ENCODE measurements at regions not wholly inside any gene's neighbourhood (a gene's known extent, or its start where the extent isn't known, plus 50 kb on each side); places are given as distances from the start of the nearest gene placed in this dataset.
"Not testable (repeated sequence)": the region's sequence is repeated elsewhere in the genome, so short reads cannot be mapped to it uniquely, and the experiment has no call there.

DNA sequence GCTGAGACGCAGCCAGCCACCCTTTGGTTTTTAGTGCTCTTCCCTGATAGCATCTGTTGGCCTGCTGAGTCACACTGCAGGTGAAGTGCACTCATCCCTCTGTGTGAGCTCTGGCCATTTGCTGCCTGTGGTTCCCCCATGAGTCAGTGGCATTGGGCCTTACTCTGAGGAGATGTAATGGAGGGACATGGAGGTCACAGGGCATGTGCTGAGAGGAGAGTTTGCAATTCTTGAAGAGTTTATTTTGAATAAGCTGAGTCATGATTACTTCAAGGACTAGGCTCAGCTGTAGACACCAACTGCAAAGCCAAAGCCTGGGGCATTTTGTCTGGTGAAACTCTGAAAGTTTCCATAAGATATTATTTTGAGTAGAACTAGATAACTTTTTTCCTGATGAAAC is 200.3 kb downstream of the BCL2L11 start:
- DNase-seq: peak; percentile 53

DNA sequence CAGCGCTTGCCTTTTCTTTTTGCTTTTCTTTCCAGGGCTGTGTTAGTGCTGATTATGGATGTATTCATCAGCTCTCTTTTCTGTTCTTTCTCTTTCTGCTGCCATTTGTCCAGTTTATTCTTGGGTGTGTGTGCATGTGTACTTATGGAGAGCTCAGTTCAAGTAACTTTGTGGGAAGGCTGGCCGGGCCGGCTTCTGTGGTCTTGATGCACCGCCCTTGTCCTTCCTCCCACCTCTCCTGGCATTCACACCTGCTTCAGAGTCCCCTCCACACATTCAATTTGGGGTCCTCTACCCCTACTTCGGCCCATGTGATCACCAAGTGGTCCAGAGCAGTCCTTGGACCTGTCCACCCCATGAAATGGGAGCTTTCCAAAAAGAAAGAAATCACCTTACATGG is 202.7 kb downstream of the BCL2L11 start:
- not testable (repeated sequence) for DNase-seq

DNA sequence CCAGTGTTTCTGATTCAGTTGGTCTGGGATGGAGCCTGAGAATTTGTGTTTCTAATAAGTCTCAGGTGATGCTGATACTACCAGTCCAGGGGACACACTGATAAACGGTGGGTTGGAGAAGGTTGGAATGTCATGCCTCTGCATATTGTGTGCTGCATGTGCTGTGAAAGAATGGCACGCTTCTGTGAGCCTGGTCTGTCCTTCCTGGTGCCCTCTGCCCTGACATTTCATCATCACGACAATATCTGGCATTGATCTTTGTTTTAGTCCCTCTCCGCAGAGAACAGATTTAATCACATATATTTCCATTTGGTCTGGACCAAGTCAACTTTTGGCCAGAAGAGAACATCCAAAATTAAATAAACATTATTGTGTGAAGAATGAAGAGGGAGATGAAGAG is 207.0 kb downstream of the BCL2L11 start:
- DNase-seq: not testable (repeated sequence)

DNA sequence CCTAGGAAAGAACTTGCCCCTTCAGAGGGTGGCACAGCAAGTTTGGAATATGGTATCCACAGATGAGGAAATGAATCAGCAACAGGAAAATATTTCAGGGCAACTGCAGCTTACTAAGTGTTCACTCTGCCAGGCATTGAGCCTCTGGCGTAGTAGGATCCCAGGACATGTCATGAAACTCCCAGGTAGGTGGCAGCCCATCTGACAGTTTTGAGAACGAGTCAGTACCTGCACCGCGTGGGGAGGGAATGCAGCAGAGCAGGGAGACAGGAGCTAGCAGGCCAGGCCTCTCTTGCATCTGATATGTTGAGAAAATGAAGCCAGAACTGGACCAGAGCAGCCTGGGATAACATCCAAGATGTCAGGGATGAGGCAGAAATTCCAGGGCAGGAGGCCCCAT is 208.6 kb downstream of the BCL2L11 start:
- not testable (repeated sequence) for DNase-seq

DNA sequence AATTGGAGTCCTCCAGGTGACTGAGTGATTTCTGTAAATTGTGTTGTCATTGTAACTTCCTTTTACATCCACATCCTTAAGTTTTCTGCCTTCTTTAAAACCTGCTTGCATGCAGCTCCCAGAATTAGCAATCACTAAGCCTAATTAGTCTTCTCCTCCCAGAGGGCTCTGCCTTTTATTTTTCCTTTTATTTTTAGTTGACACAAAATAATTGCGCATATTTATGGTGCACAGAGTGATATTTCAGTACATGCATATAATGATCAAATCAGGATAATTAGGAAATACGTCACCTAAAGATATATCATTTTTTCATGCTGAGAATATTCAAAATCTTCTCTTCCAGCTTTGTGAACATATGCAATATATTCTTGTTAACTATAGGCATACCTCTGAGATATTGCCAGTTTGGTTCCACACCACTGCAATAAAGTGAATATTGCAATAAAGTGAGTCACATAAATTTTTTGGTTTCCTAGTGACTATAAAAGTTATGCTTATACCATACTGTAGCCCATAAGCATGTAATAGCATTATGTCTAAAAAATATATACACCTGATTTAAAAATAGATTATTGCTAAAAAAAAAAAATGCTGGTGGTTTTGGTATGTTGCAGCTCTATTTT is 210.5 kb downstream of the BCL2L11 start:
- not testable (repeated sequence) for DNase-seq

DNA sequence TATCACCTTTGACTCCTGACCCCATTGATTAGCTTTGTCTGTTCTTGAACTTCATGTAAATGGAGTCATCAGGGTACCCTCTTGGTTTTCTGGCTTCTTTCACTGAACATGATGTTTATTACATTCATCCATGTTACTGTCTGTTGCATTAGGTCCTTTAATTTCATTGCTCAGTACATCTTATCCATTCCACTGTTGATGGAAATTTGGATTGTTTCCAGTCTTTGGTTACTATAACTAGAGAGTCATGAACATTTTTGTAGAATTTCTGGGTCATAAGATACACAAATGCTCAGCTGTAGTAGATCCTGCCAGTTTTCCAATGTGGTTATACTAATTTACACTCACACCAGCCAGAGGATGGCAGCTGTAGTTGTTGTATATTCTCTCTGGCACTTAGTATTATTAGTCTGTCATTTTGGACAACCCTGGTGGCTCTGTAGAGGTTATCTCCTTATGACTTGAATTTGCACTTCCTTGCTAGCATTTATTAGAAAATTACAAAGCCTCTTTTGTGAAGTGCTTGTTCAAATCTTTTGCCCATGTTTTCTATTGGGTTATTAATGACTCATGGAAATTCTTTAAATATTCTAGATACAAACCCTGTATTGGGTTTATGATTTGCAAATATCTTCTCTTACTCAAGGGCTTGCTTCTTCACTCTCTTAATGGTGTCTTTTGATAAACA is 214.7 kb downstream of the BCL2L11 start:
- not testable (repeated sequence) for DNase-seq

DNA sequence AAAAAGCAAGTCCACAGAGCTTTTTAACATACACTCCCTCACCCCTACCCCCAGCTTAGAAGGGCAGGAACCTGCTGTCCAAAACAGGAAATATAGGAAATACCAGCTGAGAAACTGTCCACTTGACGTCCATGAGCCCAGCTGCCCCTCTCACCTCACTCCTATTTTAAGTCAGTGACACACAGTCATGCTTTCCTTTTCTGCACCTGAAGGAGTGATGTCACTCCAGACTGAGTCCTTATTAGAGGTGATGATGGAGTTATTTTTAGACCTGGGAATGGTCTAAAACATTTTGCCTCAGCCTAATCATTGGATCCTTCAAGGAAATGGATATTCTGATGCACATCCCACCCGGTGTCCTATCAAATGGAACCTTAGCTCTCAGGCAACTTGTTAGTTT is 217.8 kb downstream of the BCL2L11 start:
- not testable (repeated sequence) for DNase-seq

DNA sequence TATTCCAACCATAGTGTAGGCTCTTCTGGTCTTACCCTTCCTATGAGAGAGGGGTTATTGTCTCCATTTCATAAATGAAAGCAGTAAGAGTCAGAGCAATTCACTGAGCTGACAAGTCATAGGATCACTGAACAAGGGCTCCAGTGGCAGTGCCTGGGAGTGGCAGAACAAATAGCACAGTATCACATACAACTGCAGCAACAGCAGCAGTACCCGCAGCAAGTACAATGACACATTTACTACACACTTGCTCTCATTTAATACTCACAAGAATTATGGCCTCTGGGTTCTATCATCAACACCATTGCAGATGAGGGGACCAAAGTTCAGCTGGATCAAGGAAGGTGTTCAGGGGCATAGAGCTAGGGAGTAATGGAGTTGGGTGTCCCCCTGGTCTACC is 218.8 kb downstream of the BCL2L11 start:
- not testable (repeated sequence) for DNase-seq

DNA sequence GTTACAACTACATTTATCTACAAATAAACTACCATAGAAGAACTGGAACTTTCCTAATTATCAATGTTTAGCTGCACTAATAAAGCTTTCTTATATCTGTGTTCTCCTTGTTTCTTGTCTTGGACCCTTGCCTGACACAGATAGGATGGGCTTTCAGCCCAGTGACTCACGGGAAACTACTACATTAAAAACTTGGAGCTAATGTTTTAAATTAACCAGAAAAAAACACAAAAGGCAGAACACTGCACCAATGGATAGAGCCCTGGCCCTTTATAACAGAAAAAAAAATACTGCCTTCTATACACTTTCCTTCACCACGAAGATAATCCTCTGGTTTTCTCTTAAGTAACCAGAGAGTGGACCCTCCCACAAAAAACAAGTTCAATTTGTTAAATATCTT is 223.9 kb downstream of the BCL2L11 start:
- DNase-seq: not testable (repeated sequence)

DNA sequence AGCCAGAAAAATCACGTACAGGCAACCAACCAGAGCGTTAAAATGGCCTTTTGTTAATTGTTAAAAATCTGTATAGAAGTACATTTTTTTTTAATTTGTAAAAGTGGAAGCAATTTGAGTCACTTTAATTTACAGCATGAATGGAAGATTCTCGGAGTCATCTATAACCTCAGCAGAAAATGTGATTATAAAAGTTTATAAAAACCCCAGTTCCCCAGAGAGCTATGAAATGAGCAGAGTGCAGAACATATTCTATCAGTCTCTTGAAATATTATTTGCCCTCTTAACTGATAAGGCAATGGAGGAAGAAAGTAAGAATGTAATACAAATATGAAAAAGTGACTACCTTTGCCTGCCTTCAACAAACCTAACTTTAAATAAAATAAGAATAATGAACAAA is 224.7 kb downstream of the BCL2L11 start:
- DNase-seq: not testable (repeated sequence)

DNA sequence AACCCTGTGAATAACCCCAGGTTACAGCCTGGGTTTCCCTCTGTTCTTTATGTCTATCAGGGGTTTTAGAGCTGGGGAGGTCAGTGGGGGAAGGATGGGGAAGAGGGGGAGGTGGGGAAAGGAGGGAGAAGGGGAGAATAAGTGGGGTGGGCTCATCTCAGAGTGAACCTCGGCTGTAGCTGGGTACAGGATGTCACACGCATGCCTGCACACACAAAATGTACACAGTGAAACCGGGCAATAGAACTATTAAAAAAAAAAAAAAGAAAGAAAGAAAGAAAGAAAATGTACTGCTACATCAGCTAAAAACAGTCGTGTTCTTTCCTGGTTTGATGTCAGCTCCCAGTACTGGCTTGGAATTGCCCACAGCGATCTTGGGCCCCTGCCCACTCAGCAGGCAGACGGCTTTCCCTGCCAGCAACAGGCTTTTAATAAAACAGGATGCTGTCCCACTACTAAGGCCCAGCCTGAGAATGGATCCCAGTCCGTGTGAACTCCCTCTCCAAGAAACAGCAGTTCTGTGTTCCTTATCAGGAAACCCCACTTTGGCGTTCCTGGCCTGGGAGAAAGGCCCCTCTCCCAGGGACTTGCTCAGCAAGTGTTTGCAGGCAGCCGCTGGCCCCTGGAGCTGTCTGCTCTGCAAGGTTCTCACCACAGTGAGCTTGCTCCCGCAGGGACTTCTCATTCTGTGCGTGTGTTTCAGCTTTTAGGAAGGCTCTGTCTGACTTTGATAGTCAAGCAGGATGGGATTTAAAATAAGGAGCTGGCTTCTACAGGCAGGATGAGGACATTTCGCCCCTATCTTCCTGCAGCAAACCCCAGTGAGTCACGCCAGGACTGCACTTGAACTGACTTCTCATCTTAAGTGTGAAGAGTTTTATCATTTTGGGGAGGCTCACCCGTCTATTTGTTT is 225.6 kb downstream of the BCL2L11 start:
- DNase-seq: not testable (repeated sequence)

DNA sequence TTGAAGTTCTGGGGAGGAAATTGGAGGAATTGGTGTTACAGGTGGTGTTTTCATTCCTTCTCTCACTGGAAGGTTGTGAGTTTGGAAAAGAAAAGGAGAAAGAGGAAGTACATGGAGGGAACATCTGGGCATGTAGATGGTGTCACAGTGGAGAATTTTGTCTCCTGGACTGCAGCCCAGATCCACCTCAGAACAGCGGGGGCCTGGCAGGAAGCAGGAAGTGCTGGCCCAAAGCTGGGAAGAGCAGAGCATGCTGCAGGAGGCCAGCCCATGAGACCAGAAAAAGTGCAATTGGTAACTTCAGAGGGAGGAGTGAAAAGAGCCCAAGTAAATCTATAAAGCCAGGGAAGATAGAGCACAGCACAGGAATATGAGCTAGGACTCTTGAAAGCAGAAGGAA is 227.0 kb downstream of the BCL2L11 start:
- not testable (repeated sequence) for DNase-seq

DNA sequence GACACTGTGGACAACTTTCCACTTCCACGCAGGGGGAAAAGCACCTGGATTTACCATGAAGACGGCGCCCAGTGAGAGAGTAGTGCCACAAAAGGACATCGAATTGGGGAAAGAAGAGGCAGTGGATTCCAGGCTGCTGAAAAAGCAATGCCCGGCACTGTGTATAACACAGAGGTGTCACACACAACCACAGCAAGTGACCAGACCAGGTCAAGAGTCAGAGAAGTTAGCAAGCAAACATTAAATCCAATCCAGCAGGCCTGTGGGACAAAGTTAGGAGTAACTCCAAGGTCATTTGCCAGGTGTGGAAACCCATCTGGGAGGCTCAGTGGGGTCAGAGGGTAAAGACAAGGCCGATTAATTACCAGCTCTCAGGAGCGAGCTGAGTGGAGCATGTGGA is 227.6 kb downstream of the BCL2L11 start:
- DNase-seq: not testable (repeated sequence)

DNA sequence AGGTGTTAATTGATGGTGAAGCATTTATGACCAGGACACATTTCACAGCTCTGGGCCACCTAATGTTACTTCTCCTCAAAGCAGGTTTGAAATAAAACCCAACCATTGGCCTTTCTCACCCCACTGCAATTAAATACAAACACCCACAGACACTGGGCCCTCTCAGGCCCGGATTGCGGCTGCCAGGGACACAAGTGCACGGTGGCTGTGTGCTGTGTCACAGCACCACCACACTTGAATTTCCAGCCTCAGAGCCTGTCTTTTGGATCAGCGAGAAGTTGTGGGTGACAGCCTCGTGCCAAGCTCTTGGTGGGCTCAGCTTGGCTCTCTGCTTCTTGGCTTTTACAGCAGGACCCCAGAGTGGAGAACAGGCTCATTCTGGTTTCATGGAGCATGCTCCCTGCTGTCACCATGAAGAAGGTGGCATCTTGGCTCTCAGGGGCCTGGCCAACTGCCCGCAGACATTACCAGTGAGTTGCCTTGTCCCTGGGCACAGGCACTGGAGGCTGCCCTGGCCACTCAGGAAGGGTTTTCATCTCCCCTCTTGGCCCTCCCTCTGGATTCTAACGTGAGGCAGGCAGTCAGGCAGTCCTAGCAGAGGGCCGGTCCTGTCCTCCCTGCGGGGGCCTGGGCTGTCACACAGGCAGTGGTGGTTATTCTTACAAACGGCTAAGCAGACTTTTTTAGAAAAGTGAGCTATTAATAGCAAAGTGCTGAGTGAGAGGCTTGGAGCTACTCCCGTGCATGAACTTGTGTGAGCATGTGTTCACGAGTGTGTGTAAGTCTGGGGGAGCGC is 234.5 kb downstream of the BCL2L11 start:
- not testable (repeated sequence) for DNase-seq

DNA sequence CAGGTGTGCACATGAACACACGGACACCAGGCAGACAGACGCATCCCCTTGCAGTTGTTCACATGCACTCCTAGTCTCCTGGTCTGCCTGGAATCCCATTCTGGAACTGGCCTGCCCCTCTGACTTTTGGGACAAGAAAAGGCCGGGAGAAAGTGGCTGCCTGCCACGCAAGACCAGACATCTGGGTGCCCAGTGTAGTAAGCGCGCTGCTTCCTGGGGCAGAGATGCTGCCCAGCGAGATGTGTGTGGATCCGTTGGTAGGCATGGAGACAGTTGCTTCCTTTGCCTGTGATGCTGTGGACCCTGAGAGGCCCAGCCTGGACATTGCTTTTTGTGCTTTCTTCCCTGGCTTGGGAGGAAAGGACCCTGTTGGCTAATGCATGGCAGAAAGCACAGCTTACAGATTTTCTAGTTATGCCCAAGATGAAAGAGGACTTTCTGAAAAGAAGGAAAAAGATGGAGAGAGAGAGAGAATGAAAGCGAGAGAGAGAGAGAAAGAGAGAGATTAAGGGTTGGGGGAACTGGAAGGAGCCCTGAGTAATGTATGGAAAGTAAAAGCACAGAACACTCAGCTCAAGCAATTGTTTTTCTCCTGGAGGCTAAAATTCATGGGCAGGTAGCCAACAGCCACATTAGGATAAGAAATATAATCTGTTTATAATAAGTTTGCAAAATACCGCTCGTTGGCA is 235.3 kb downstream of the BCL2L11 start:
- not testable (repeated sequence) for DNase-seq

DNA sequence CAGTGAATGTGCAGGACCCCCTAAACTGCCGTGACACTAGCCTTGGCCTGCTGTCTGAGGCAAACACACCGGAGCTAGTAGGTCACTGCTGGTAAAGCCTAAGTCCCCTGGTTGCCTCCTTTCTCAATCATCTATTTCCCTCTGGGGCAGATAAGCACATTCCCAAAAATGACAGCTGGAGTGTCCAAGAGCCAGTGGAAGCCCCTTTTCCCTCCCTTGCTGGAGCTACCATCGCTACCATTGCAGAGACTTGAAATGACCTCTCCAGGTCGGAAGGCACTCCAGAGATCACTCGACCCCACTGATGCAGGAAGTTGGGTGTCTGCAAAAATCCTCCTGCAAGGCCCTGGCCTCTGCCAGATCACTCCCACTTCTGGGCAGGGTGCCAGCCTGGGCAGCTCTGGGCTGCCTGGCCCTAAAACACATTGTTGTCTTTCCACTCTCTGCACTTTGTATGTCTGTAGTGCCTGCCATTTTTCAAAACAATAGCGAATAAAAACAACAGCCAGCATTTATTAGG is 235.9 kb downstream of the BCL2L11 start:
- peak; percentile 11 for DNase-seq

DNA sequence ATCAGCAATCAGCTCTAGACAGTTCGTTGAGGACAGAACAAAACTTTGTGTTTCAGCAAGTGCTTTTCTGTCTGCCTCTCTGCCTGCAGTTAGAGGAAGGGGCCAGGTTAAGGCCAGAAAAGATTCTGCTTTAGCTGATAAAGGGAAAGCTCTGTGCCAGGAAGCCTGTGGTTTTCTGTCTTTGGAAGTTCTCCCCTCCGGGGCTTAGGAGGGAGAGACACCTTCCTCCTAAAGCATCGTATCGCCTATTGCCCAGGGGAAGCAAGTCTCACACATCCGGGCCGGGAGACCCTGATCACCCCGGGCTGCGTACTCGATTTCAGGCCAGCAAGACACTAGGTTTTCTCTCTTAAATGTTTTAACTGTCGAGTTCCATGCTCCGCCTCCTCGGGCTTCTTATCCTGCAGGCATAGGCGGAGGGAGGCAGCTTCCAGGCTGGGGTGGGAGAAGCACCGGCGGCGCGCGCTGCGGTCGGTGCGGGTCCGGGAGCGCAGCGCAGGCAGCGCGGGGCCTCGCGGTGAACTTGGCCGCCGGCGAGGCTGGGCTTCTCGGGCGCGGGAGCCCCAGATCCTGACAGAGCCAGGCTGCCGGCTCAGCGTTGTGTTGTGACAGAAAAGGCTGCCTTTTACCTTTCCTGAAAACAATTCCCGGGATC is 245.4 kb downstream of the BCL2L11 start:
- not testable (repeated sequence) for DNase-seq

DNA sequence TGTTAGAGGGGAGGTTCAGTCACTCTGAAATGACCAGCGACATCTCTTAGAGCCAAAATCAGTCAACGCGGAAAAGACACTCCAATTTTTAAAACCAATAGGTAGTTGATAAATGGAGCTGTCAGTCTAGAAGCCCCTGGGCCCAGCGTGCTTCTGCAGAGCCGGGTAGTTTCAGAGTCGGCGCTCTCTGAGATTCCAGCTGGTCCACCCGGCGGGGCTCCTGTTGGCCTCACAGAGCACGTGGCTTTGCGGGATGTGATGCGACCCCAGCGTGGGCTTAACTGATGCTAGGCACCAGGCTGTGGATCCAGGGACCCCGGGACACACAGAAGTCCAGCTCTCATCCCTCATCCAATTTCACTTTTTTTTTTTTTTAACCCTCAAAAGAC is 245.9 kb downstream of the BCL2L11 start:
- DNase-seq: not testable (repeated sequence)

DNA sequence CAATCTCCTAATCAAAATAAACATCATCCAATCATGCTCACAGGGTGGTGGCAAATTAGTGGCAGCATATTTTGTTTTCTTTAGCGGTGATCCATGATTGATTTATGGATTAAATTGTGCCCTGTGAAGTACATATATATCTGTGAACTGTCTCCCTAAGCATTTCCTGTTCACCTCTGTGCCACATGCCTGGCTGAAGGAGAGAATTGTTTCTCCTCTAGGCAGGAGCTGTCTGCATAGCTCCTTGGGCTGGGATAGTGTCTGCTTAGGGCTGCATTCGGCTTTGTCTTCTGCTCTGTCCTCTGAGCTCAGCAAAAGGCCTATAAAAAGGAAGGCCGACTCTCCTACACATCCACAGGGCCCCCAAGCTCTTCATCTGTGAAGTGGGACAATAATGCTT is 246.4 kb downstream of the BCL2L11 start:
- DNase-seq: not testable (repeated sequence)

DNA sequence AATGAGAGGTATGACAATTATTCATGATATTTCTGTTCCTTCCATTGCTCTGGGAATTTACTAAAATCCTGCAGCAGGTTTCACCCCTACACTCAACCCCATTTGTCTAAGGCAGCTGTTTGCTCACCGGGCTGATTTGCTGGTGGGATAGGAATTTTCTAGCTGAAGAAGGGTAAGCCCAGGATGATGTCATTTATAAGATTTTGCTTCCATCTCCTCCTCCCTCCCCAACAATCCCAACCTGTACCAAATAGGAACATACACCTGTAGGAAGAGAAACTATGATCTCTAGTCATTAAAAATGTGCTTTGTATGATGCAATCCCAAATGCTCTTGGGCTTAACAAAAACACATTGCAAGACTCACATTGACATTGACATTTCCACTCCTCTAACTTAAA is 247.2 kb downstream of the BCL2L11 start:
- DNase-seq: peak; percentile 72

DNA sequence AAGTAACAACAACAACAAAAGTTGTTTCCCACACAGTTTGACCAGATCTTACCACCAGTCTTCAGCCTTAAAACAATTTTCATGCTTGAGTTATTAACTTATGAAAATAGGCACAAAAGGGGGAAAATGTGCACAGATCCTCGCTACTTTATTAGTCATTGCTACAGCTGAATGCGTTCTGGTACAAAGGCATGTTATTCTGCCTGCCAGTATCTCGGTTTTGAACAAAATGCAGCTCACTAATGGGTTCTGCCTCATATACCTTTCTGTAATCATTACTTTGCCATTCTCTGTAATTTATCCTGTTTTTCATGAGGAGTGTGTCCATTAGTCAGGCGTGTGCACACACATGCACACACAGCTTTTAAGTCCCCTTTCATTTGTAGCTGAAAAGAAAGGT is 247.6 kb downstream of the BCL2L11 start:
- not testable (repeated sequence) for DNase-seq

Measured in NCI-H226 (cell line).